ENCODE measurements at regions not wholly inside any gene's neighbourhood (a gene's known extent, or its start where the extent isn't known, plus 50 kb on each side); places are given as distances from the start of the nearest gene placed in this dataset.

- no peak overlapping the region for H2AFZ ChIP-seq (ENCODE audit: control insufficient read depth, low read length)
- H3K27me3 ChIP-seq (ENCODE audit: control insufficient read depth, extremely low read depth, insufficient read depth, low read length): no peaks in the 10 kb centered on the region
- no peaks in the 10 kb centered on the region for H3K79me2 ChIP-seq (ENCODE audit: control insufficient read depth, insufficient read depth, low read length)
- H3K36me3 ChIP-seq (ENCODE audit: control insufficient read depth in 2 of 2, extremely low read depth in 1 of 2, insufficient read depth in 2 of 2, low read length in 2 of 2): no peaks in the 10 kb centered on the region
- no peak overlapping the region for H3K4me3 ChIP-seq (ENCODE audit: control insufficient read depth in 2 of 3, extremely low read depth in 1 of 3, insufficient read depth in 2 of 3, low read depth in 1 of 3, low read length in 3 of 3)
- H3K9me1 ChIP-seq (ENCODE audit: control insufficient read depth, extremely low read depth, insufficient read depth, low read length): no peaks in the 10 kb centered on the region
- TF ChIP-seq, protein P1, sequence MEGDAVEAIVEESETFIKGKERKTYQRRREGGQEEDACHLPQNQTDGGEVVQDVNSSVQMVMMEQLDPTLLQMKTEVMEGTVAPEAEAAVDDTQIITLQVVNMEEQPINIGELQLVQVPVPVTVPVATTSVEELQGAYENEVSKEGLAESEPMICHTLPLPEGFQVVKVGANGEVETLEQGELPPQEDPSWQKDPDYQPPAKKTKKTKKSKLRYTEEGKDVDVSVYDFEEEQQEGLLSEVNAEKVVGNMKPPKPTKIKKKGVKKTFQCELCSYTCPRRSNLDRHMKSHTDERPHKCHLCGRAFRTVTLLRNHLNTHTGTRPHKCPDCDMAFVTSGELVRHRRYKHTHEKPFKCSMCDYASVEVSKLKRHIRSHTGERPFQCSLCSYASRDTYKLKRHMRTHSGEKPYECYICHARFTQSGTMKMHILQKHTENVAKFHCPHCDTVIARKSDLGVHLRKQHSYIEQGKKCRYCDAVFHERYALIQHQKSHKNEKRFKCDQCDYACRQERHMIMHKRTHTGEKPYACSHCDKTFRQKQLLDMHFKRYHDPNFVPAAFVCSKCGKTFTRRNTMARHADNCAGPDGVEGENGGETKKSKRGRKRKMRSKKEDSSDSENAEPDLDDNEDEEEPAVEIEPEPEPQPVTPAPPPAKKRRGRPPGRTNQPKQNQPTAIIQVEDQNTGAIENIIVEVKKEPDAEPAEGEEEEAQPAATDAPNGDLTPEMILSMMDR (optimal IDR thresholded peaks at IDR 0.05 in 1 of 3, IDR thresholded peaks at IDR 0.05 in 1 of 3, conservative IDR thresholded peaks at IDR 0.05 in 1 of 3; ENCODE audit: extremely low read depth in 1 of 3, insufficient read depth in 2 of 3, low read length in 3 of 3): no peak
- no peak for TF ChIP-seq EZH2 (IDR thresholded peaks at IDR 0.05; ENCODE audit: low read length)
- H4K20me1 ChIP-seq (ENCODE audit: control insufficient read depth, extremely low read depth, insufficient read depth, low read length): no peaks in the 10 kb centered on the region
- H3K27ac ChIP-seq (ENCODE audit: control insufficient read depth, insufficient read depth, low read length): no peak overlapping the region
- no peaks in the 10 kb centered on the region for H3K4me1 ChIP-seq (ENCODE audit: control insufficient read depth, extremely low read depth, insufficient read depth, low read length)
- H3K9ac ChIP-seq (ENCODE audit: control insufficient read depth, extremely low read depth, insufficient read depth, low read length): no peak overlapping the region
- H3K9me3 ChIP-seq (ENCODE audit: control insufficient read depth, low read depth, low read length): no peaks in the 10 kb centered on the region
- DNase-seq (ENCODE audit: low read depth, low spot score) (no peak), FAIRE-seq (no peak)
- no peak overlapping the region for H3K4me2 ChIP-seq (ENCODE audit: control insufficient read depth, extremely low read depth, insufficient read depth, low read depth, low read length)
- dilution Hi-C loops (cut with MboI; ENCODE audit: extremely low pct_ligation_motif_present, low sequenced_read_pairs): no loop called here
These were observed 647.0 kb upstream of the MGAT4C start for GRCh38 chr12:86903159-86903558.

DNA sequence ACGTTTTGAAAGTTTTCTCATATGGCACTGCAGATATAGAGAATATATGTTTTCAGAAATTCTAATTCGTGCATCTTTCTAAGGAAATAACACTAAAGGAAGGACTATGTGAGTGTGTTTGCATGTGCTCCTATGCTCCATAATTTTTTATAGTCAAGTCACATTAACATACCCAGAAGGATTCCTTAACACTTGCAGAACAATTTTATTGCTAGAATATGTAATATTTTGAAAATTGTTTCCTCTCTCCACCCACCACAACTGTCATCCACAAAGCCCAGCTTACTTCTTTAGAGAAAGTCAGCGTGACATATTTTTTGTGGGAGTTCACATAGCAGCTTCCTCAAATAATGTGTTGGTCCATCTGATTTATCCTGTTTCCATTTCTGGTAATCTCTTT is 604.6 kb upstream of the MGAT4C start:
- Histone ChIP-seq H4K20me1 (ENCODE audit: control insufficient read depth, extremely low read depth, insufficient read depth, low read length) (no peaks in the 10 kb centered on the region), H3K4me2 (ENCODE audit: control insufficient read depth, extremely low read depth, insufficient read depth, low read depth, low read length) (no peak overlapping the region), H2AFZ (ENCODE audit: control insufficient read depth, low read length) (no peak overlapping the region), H3K4me1 (ENCODE audit: control insufficient read depth, extremely low read depth, insufficient read depth, low read length) (no peaks in the 10 kb centered on the region), H3K9me1 (ENCODE audit: control insufficient read depth, extremely low read depth, insufficient read depth, low read length) (no peaks in the 10 kb centered on the region), H3K9ac (ENCODE audit: control insufficient read depth, extremely low read depth, insufficient read depth, low read length) (no peak overlapping the region), H3K79me2 (ENCODE audit: control insufficient read depth, insufficient read depth, low read length) (no peaks in the 10 kb centered on the region), H3K27ac (ENCODE audit: control insufficient read depth, insufficient read depth, low read length) (no peak overlapping the region), H3K9me3 (ENCODE audit: control insufficient read depth, low read depth, low read length) (no peaks in the 10 kb centered on the region), H3K4me3 (ENCODE audit: control insufficient read depth in 2 of 3, extremely low read depth in 1 of 3, insufficient read depth in 2 of 3, low read depth in 1 of 3, low read length in 3 of 3) (no peak overlapping the region), H3K27me3 (ENCODE audit: control insufficient read depth, extremely low read depth, insufficient read depth, low read length) (no peaks in the 10 kb centered on the region), H3K36me3 (ENCODE audit: control insufficient read depth in 2 of 2, extremely low read depth in 1 of 2, insufficient read depth in 2 of 2, low read length in 2 of 2) (no peaks in the 10 kb centered on the region)
- FAIRE-seq: no peak
- DNase-seq (ENCODE audit: low read depth, low spot score): no peak
- dilution Hi-C loops (cut with MboI; ENCODE audit: extremely low pct_ligation_motif_present, low sequenced_read_pairs): no loop called here
- TF ChIP-seq, protein P1 (optimal IDR thresholded peaks at IDR 0.05 in 1 of 3, IDR thresholded peaks at IDR 0.05 in 1 of 3, conservative IDR thresholded peaks at IDR 0.05 in 1 of 3; ENCODE audit: extremely low read depth in 1 of 3, insufficient read depth in 2 of 3, low read length in 3 of 3): no peak
- no peak for TF ChIP-seq EZH2 (IDR thresholded peaks at IDR 0.05; ENCODE audit: low read length)

All from keratinocyte (primary cell).